ENCODE measurements at regions not wholly inside any gene's neighbourhood (a gene's known extent, or its start where the extent isn't known, plus 50 kb on each side); places are given as distances from the start of the nearest gene placed in this dataset.

GRCh38 chr5:117203584-117203983 is 629.0 kb upstream of the SEMA6A start:
- Histone ChIP-seq H3K4me2 (no peak overlapping the region), H4K20me1 (ENCODE audit: insufficient read depth) (no peaks in the 10 kb centered on the region), H3K4me3 (IDR thresholded peaks at IDR 0.05; ENCODE audit: insufficient read depth, low read depth, low read length) (no peak overlapping the region), H3K27me3 (ENCODE audit: insufficient read depth, low read depth) (no peaks in the 10 kb centered on the region), H3K79me2 (ENCODE audit: insufficient read depth, low read depth) (no peaks in the 10 kb centered on the region), H3K27ac (no peak overlapping the region), H3K4me1 (ENCODE audit: low read depth, poor library complexity, severe bottlenecking) (no peaks in the 10 kb centered on the region), H2AFZ (ENCODE audit: low read depth) (no peak overlapping the region), H3K36me3 (ENCODE audit: insufficient read depth) (no peaks in the 10 kb centered on the region), H3K9ac (no peak overlapping the region)
- no peak for TF ChIP-seq CTCF (conservative IDR thresholded peaks at IDR 0.05; ENCODE audit: low read depth, low read length)

GRCh38 chr5:117201001-117201400 is 626.4 kb upstream of the SEMA6A start:
- H3K36me3 ChIP-seq (ENCODE audit: insufficient read depth), result no peaks in the 10 kb centered on the region
- H3K27me3 ChIP-seq (ENCODE audit: insufficient read depth, low read depth), result no peaks in the 10 kb centered on the region
- no peak overlapping the region for H3K27ac ChIP-seq
- no peak overlapping the region for H3K4me3 ChIP-seq (IDR thresholded peaks at IDR 0.05; ENCODE audit: insufficient read depth, low read depth, low read length)
- H3K4me2 ChIP-seq, result no peak overlapping the region
- H4K20me1 ChIP-seq (ENCODE audit: insufficient read depth), result no peaks in the 10 kb centered on the region
- TF ChIP-seq CTCF (conservative IDR thresholded peaks at IDR 0.05; ENCODE audit: low read depth, low read length), result no peak
- H3K9ac ChIP-seq, result no peak overlapping the region
- H3K4me1 ChIP-seq (ENCODE audit: low read depth, poor library complexity, severe bottlenecking), result no peaks in the 10 kb centered on the region
- no peaks in the 10 kb centered on the region for H3K79me2 ChIP-seq (ENCODE audit: insufficient read depth, low read depth)
- no peak overlapping the region for H2AFZ ChIP-seq (ENCODE audit: low read depth)

GRCh38 chr5:117195076-117195475 is 620.5 kb upstream of the SEMA6A start:
- H3K79me2 ChIP-seq (ENCODE audit: insufficient read depth, low read depth), result no peaks in the 10 kb centered on the region
- H3K4me2 ChIP-seq, result no peak overlapping the region
- H4K20me1 ChIP-seq (ENCODE audit: insufficient read depth), result no peaks in the 10 kb centered on the region
- H3K4me1 ChIP-seq (ENCODE audit: low read depth, poor library complexity, severe bottlenecking), result no peaks in the 10 kb centered on the region
- H3K36me3 ChIP-seq (ENCODE audit: insufficient read depth), result no peaks in the 10 kb centered on the region
- H3K9ac ChIP-seq, result no peak overlapping the region
- no peak for TF ChIP-seq CTCF (conservative IDR thresholded peaks at IDR 0.05; ENCODE audit: low read depth, low read length)
- H3K4me3 ChIP-seq (IDR thresholded peaks at IDR 0.05; ENCODE audit: insufficient read depth, low read depth, low read length), result no peak overlapping the region
- no peak overlapping the region for H3K27ac ChIP-seq
- H3K27me3 ChIP-seq (ENCODE audit: insufficient read depth, low read depth), result no peaks in the 10 kb centered on the region
- H2AFZ ChIP-seq (ENCODE audit: low read depth), result no peak overlapping the region

GRCh38 chr5:117191251-117191650 is 616.6 kb upstream of the SEMA6A start:
- Histone ChIP-seq H3K9ac (no peak overlapping the region), H3K4me3 (IDR thresholded peaks at IDR 0.05; ENCODE audit: insufficient read depth, low read depth, low read length) (no peak overlapping the region), H3K4me2 (no peak overlapping the region), H3K27ac (no peak overlapping the region), H4K20me1 (ENCODE audit: insufficient read depth) (no peaks in the 10 kb centered on the region), H3K4me1 (ENCODE audit: low read depth, poor library complexity, severe bottlenecking) (no peaks in the 10 kb centered on the region), H3K27me3 (ENCODE audit: insufficient read depth, low read depth) (no peaks in the 10 kb centered on the region), H3K79me2 (ENCODE audit: insufficient read depth, low read depth) (no peaks in the 10 kb centered on the region), H2AFZ (ENCODE audit: low read depth) (no peak overlapping the region), H3K36me3 (ENCODE audit: insufficient read depth) (no peaks in the 10 kb centered on the region)
- TF ChIP-seq CTCF (conservative IDR thresholded peaks at IDR 0.05; ENCODE audit: low read depth, low read length), result no peak

- Histone ChIP-seq H3K4me2 (no peak overlapping the region), H3K27me3 (ENCODE audit: insufficient read depth, low read depth) (no peaks in the 10 kb centered on the region), H3K79me2 (ENCODE audit: insufficient read depth, low read depth) (no peaks in the 10 kb centered on the region), H3K4me3 (IDR thresholded peaks at IDR 0.05; ENCODE audit: insufficient read depth, low read depth, low read length) (no peak overlapping the region), H2AFZ (ENCODE audit: low read depth) (no peak overlapping the region), H3K9ac (no peak overlapping the region), H3K27ac (no peak overlapping the region), H3K36me3 (ENCODE audit: insufficient read depth) (no peaks in the 10 kb centered on the region), H4K20me1 (ENCODE audit: insufficient read depth) (no peaks in the 10 kb centered on the region), H3K4me1 (ENCODE audit: low read depth, poor library complexity, severe bottlenecking) (no peaks in the 10 kb centered on the region)
- TF ChIP-seq CTCF (conservative IDR thresholded peaks at IDR 0.05; ENCODE audit: low read depth, low read length), result no peak
These were observed 615.2 kb upstream of the SEMA6A start for GRCh38 chr5:117189784-117190183.

Data from KMS-11 (cell line).